ENCODE measurements at regions not wholly inside any gene's neighbourhood (a gene's known extent, or its start where the extent isn't known, plus 50 kb on each side); places are given as distances from the start of the nearest gene placed in this dataset.
"Not testable (repeated sequence)": the region's sequence is repeated elsewhere in the genome, so short reads cannot be mapped to it uniquely, and the experiment has no call there.

GRCh38 chr20:17891131-17891530 lies 77.5 kb downstream of the SNX5 start:
- not testable (repeated sequence) for TF ChIP-seq ZNF605 (CRISPR knock-in tag; IDR thresholded peaks at IDR 0.05); PHF21A (CRISPR knock-in tag; IDR thresholded peaks at IDR 0.05); CTCF (CRISPR knock-in tag; IDR thresholded peaks at IDR 0.05); NFE2 (CRISPR knock-in tag; IDR thresholded peaks at IDR 0.05); ZNF143 (CRISPR knock-in tag; IDR thresholded peaks at IDR 0.05); NFE2L1 (CRISPR knock-in tag; IDR thresholded peaks at IDR 0.05; ENCODE audit: borderline replicate concordance); ATF1 (CRISPR knock-in tag; IDR thresholded peaks at IDR 0.05); ZNF839 (CRISPR knock-in tag; IDR thresholded peaks at IDR 0.05; ENCODE audit: borderline replicate concordance); NBN (conservative IDR thresholded peaks at IDR 0.05)
- TF ChIP-seq, protein P1, sequence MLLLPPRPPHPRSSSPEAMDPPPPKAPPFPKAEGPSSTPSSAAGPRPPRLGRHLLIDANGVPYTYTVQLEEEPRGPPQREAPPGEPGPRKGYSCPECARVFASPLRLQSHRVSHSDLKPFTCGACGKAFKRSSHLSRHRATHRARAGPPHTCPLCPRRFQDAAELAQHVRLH (CRISPR knock-in tag; IDR thresholded peaks at IDR 0.05; ENCODE audit: borderline replicate concordance, low read depth), result not testable (repeated sequence)
- TF ChIP-seq, protein P2, sequence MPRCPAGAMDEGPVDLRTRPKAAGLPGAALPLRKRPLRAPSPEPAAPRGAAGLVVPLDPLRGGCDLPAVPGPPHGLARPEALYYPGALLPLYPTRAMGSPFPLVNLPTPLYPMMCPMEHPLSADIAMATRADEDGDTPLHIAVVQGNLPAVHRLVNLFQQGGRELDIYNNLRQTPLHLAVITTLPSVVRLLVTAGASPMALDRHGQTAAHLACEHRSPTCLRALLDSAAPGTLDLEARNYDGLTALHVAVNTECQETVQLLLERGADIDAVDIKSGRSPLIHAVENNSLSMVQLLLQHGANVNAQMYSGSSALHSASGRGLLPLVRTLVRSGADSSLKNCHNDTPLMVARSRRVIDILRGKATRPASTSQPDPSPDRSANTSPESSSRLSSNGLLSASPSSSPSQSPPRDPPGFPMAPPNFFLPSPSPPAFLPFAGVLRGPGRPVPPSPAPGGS (CRISPR knock-in tag; IDR thresholded peaks at IDR 0.05), result not testable (repeated sequence)
- TF ChIP-seq, protein P3, sequence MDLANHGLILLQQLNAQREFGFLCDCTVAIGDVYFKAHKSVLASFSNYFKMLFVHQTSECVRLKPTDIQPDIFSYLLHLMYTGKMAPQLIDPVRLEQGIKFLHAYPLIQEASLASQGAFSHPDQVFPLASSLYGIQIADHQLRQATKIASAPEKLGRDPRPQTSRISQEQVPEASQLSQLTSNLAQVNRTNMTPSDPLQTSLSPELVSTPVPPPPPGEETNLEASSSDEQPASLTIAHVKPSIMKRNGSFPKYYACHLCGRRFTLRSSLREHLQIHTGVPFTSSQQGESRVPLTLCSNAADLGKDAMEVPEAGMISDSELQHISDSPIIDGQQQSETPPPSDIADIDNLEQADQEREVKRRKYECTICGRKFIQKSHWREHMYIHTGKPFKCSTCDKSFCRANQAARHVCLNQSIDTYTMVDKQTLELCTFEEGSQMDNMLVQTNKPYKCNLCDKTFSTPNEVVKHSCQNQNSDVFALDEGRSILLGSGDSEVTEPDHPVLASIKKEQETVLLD (CRISPR knock-in tag; IDR thresholded peaks at IDR 0.05; ENCODE audit: low read depth), result not testable (repeated sequence)

Data from HepG2 (cell line).